DMS153 treated with DMSO at 0.1 percent for 48 hours (cell line): ENCODE measurements at regions not wholly inside any gene's neighbourhood (a gene's known extent, or its start where the extent isn't known, plus 50 kb on each side); places are given as distances from the start of the nearest gene placed in this dataset.
"Not testable (repeated sequence)": the region's sequence is repeated elsewhere in the genome, so short reads cannot be mapped to it uniquely, and the experiment has no call there.

Source experiments
- DNase-seq: peaks from one replicate; lab custom pipeline; 2025; ENCODE audit not compliant: unreplicated experiment; lab: John Stamatoyannopoulos, UW

DNA sequence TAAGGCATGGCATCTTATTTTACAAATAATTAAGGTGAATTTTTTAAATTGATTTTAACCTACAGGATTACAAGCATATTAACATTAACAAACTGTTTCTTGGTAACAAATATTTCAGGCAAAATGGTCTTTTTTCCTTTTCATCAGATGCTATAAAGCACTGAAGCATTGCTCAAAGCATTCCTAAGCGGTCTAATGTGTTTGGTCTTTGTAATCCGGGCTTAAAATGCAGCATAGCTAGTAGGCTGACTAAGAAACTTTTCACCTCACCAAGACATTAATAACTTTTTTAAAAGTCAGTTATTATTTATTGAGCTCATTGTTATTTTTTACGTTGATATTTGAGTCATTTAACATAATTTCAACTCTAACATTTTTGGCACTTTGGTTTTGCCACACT lies 538.8 kb upstream of the SLC39A10 start:
- no peak for DNase-seq

DNA sequence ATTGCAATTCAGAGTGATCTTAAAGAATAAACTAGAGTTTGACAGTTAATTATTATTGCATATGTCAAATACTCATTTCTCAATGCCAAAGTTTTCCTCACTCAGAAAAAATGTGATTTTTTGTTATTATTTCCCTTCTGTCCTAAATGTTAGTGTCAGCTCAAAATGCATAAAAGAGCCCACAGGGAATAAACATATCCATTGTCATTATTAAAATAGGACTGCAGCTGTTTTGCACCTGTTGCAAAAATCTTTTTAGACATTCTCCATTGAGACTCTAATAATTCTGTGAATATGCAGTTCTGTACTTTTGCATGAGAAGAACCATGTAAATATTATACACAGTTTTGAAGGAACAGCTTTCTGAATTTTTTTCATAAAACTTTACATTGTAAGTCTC lies 540.0 kb upstream of the SLC39A10 start:
- no peak for DNase-seq

DNA sequence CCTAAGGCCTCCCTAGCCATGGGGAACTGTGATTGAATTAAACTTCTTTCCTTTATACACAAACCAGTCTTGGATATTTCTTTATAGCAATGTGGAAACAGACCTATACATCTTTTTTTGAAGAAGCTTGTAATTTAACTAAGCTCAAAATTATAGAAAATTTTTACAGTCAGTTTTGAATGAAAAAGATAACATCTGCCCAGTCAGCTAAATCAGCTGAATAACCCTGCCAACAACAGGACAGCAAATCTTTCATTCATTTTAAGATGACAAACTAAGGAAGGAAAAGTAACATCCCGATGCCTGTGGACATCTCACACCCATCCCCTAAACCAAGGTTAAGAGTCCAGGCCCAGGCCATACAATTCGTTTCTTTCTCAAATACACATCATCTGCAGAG lies 541.3 kb upstream of the SLC39A10 start:
- DNase-seq = no peak

DNA sequence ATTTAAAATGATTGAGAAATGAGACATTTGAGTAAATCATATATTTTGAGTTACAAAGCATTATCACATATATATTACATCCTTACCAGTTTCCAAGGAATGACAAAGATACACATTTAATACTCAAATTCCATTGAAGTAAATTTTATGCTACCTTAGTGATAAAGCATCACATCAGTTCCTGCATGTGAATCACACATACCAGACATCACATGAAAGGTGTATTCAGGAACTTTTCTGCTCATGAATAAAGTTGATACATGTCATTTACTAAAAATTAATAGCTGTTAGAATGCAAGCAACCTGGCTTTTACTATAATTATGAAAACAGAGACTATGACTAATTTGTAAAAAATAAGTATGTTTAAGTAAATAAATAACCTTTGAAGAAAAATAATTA lies 548.8 kb upstream of the SLC39A10 start:
- no peak for DNase-seq

DNA sequence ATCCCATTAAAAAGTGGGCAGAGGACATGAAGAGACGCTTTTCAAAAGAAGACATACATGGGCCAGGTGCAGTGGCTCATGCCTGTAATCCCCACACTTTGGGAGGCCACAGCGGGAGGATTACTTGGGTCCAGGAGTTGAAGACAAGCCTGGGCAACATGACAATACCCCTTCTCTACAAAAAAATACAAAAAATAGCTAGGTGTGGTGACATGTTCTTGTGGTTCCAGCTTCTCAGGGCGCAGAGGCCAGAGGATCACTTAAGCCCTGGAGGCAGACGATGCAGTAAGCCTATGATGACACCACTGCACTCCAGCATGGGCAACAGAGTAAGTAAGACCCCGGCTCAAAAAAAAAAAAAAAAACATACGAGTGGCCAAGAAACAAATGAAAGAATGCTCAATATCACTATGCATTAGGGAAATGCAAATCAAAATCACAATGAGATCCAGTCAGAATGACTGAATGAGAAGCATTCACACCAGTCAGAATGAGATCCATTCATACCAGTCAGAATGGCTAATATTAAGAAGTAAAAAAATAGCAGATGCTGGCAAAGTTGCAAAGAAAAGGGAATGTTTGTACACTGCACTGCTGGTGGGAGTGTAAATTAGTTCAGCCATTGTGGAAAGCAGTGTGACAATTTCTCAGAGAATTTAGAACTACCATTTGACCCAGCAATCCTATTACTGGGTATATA lies 550.2 kb upstream of the SLC39A10 start:
- DNase-seq = no peak

DNA sequence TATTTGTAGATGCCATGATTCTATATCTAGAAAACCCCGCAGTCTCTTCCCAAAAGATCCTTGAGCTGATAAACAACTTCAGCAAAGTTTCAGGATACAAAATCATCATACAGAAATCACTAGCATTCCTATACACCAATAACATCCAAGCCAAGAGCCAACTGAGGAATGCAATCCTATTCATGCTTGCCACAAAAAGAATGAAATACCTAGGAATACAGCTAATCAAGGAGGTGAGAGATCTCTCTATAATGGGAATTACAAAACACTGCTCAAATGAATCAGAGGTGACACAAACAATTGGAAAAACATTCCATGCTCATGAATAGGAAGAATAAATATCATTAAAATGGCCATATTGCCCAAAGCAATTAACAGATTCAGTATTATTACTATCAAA lies 551.4 kb upstream of the SLC39A10 start:
- no peak for DNase-seq

DNA sequence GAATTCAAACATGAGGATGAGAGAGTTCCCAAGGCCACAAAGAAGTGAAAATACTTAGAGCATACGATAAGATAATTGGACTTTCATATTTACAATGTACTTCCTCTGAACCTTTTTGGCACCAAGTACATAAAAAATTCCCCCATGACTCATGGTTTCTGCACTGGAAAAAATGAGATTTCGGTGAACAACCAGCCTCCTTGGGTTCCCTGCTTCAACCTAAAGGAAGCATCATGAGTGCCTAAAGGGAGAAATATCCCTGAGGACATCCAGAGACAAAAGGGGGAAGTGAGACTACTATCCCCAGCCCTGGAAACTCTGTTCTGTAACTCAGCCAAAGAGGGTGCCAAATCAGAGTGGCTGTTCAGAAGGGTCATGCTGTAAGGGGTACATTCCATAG lies 562.7 kb upstream of the SLC39A10 start:
- no peak for DNase-seq

DNA sequence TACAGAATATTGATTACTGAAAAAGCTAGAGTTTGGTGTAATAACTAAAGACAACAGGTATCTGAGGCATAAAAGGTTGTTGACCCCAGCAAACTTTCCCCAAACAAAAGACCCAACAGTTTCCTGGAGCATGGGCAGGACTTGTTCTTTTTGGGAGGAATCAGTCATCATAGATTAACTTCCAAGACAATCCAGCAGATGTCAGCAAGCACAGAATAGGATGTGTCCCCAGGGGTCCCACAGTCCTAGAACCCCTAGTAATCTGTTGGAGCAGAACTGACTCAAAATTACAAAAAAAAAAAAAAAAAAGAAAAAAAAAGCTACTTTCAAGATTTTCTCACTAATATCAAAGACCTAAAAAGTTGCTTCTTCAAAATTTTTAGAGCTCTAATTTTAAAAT lies 564.7 kb upstream of the SLC39A10 start:
- no peak for DNase-seq

DNA sequence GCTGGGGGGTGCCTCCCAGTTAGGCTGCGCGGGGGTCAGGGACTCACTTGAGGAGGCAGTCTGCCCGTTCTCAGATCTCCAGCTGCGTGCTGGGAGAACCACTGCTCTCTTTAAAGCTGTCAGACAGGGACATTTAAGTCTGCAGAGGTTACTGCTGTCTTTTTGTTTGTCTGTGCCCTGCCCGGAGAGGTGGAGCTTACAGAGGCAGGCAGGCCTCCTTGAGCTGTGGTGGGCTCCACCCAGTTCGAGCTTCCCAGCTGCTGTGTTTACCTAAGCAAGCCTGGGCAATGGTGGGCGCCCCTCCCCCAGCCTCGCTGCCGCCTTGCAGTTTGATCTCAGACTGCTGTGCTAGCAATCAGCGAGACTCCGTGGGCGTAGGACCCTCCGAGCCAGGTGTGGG lies 584.2 kb upstream of the SLC39A10 start:
- DNase-seq = not testable (repeated sequence)

DNA sequence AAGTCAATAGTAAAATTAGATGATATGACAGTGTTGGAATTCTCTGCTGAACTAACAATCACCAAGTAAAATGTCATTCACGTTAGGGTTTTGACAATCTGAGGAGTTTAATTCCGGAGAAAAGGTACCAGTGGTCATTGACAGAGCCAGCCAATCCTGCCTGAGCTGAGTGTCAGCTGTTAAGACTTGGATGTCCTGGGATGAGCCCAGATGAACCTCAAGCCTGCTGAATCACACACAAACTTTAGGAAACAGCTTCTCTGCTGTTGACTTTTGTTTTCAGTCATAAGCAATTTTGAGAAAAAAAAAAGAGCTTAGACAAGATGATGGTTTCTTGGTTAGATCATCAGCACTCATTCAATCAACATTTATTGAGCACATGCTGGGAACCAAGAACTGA lies 600.0 kb upstream of the SLC39A10 start:
- no peak for DNase-seq

DNA sequence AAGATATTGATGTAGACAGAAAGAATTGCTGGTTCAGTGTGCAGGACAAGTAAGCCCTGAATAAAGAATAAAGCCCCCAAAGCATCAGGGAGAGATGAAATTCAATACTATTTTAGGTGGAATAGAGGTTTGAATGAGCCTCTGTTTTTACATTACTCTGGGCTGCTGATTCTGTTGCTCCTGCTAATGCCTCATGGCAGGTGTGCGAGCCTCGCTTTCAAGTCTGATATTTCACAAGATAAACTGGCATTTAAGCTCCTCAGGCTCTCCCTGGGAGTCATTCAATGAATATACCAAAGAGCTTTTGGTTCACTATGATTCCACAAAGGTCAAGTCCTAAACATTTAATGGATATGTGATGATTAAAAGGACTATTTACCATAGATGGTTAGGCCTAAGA lies 601.0 kb upstream of the SLC39A10 start:
- no peak for DNase-seq

DNA sequence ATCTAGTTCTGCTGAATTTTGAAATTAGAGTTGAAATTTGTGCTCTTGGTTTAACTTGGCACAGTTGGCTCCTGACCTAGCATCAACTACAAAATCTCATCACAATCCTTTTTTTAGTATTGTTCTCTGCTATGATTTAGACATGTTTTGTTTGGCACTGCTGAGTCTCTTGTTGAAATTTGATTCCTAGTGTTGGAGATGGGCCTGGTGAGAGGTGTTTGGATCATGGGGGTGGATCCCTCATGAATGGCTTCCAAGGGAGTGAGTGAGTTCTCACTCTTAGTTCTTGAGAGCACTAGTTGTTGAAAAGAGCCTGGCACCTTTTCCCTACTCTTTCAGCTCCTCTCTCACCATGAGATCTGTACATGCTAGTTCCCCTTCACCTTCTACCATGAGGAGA lies 605.6 kb upstream of the SLC39A10 start:
- no peak for DNase-seq

DNA sequence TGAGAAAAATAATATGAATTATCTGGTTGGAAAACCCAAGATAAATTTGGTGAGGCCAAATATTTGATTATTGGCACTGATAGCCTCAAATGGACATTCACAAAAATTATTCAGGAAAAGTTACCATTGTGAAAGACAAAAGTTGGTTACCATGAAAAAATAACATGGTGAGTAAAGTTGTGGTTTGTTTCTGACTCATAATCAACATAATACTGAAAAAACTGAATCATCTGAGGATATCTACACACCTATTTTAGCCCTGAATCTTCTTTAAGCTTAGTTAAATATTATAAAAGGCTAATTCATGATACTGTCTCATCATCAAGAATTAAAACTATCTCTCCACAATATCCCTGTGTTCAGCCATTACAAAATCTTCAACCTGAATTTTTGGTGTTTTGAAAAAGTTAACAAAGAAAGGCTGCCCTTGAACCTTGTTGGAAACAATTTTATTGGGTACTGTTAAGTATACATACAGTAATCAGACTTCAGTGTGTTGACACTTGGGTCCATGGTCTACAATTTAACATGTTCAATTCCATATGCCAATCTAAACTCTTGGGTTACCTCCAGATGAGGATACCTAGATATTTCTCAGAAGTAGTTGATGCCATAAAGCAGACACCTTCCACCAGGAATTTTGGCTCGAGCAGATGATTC lies 607.5 kb upstream of the SLC39A10 start:
- DNase-seq = no peak

DNA sequence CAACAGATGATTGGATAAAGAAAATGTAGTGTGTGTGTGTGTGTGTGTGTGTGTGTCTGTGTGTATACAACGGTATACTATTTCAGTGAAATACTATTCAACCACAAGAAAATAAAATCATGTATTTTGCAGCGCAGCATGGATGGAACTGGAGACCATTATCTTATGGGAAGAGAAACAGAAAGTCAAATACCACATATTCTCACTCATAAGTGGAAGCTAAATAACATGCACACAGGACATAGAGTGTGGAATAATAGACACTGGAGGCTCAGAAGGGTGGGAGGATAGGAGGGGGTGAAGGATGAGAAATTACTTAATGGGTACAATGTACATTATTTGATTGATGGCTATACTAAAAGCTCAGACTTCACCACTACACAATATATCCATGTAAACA lies 609.1 kb upstream of the SLC39A10 start:
- DNase-seq = no peak

DNA sequence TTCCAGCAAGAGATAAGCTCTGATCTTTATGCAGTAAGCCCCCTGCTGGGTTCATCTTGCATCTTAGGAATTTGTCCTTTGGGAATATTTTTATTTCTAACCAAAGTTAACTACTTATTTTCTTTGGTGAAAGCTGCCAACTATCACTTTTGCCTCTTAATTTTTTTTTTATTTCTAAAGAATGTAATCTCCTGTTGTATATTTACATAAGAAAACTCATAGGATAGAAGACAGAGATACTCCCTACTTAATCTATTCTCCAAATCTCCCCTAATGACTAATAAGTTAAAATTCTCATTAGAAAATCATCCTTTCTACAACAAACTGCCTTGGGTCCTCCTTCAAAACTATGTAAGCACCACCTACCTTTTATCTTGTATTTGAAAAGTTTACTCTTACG lies 612.2 kb upstream of the SLC39A10 start:
- DNase-seq = no peak

DNA sequence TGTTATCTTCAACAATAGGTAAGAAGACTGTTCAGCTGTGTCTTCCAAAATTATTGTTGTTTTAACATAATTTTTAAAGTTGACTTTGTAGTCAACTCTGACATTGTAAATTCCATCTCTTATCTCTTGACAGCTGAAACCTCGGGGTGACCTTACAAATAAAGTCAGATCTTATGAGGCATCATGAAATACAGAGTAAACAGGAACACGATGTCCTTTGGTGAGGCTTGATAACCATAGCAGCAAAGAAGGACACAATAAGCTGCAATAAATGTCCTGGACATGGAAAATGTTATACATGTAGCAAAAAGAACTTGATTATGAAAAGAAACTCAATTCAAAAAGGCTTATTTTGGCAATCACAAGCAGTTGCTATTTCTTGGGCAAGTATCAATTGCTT lies 618.9 kb upstream of the SLC39A10 start:
- DNase-seq = no peak

DNA sequence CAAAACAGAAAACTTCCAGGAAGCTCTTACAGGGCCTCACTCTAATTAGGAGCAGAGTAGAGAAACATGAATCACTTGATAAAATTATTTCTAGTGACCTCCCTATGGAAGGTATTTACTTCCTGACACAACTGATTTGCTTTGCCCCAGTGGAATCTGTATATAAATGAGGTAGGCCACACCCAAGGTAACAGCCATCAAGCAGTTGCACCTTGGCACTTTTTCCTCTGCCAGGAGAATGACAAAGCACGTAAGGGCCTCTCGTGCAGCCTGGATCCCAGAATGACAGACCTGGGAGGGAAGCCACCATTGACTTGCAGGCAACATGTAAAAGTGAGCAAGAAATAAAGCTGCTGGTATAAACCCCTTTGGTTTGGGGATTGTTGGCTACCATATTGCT lies 620.0 kb upstream of the SLC39A10 start:
- DNase-seq = no peak

DNA sequence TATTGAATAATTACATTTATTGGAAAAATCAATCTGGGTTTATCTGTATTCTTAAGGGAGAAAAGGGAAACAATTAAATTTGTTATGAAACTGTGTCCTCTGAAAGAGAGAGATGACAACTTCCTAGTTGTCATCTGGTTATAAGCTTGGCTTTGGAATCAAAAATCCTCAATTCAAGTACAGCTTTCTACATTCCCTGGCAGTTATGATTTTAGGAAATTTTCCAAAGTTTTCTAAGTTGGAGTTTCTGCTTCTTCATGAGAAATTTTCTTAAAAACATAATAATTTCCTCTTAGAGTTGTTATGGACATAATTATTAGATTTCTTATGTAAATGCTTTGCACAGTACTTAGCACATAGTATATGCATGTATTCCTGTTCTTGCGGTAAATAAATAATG lies 625.6 kb upstream of the SLC39A10 start:
- DNase-seq = no peak

DNA sequence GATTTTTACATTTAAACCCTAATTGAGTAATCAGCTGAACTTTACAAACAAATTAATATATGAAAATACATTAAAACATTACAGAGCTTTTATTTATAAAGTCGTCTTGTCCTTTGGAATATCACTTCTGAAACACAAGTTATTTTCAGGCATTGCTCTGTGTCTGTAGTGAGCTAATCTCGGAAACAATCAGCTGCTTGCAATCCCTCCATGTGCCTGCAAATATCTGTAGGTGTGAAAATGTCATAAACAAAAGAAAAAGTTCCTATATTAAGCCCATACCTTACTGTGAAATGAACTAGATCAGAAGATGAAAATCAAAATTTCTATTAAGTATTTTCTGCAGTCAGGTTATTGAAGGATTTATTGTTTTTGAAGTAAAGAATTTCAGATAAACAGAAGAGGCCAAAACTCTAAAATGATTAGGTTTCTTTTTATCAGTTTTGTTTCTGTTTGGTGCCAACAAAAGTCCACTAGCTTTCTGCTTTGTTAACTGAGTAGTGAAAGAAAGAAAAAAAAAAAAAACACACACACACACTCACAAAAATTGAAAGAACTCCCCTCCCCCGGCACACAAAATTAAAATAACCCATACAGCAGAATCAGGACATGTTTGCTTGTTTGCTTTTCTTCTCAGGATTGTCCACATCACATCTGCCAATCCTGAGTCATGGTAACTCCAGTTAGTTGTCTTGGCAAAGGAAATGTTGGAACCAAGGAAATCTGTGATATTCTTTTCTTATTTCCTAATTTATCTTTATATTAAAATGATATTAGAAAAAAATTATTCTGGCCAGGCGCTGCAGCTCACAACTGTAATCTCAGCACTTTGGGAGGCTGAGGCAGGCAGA lies 627.0 kb upstream of the SLC39A10 start:
- DNase-seq = no peak

DNA sequence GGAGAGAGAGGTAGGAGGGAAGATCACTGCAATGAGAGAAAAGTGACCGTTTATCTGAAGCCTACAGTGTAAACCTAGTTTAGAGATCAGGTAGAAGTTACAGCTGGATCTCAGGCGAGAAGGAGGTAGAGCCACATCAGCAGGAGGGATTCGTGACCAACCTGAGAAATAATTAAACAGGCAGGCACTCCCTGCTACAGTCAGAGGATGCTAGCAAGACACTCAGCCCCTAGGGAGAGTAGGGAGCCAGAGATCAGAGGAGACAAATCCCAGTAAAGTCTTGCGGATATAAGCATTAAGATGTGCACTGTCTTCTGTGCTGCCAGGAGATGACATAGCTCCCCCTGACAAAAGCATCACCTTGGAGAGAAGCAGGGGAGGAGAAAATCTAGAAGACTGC lies 629.1 kb upstream of the SLC39A10 start:
- no peak for DNase-seq

DNA sequence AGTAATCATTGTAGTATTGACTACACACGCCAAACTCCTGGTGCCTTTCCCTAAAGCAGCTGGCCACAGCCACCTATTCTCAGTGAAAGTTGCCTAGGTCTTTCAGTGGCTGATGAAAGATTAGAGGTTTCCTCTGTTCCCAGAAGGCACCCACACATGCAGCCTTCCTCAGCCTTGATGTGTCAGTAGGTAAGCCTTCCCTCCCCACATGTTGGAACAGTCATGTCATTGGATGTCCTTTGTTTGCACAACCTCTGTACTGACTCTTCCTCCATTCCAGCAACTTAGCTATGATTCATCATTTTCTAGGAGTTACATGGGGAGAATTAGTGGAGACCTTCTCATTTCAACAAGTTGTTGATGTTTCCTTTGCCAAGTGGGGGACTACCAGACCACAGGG lies 630.8 kb upstream of the SLC39A10 start:
- no peak for DNase-seq

DNA sequence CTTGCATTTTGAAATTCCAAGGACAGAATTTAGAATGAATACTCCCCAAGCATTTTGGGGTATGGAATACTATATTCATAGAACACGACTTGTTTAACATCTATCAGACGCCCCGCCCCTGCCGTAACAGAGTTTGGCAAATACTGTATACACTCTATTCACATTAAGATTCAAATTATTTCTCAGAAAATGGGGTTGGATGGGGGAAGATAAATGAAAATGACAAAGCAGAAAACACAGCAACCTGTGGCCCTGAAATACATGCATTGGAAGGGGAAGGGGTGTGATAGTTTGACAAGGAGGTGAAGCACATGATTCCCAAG lies 634.6 kb upstream of the SLC39A10 start:
- DNase-seq = no peak
